Mammary epithelial cell (primary cell): ENCODE measurements at regions not wholly inside any gene's neighbourhood (a gene's known extent, or its start where the extent isn't known, plus 50 kb on each side); places are given as distances from the start of the nearest gene placed in this dataset.

ENCODE experiments used
- CTCF ChIP-seq, 2 donors: IDR thresholded peaks in 1 of 2; conservative IDR thresholded peaks in 1 of 2; 2 replicates each; pipeline ENCODE4 v1.5.1; 2011 to 2012; ENCODE audit warnings: inconsistent platforms in 2 of 2, low read length in 2 of 2, mild to moderate bottlenecking in 2 of 2, control low read depth in 1 of 2, low read depth in 1 of 2; ENCODE audit not compliant: insufficient read depth in 1 of 2; ENCODE audit errors: extremely low read depth in 1 of 2
- EZH2 ChIP-seq: IDR thresholded peaks from 2 replicates; pipeline ENCODE4 v1.6.1; 2012; ENCODE audit warnings: low read length, inconsistent platforms, borderline replicate concordance

- TF ChIP-seq CTCF (conservative IDR thresholded peaks at IDR 0.05 in 1 of 2, IDR thresholded peaks at IDR 0.05 in 1 of 2; ENCODE audit: extremely low read depth in 1 of 2, insufficient read depth in 1 of 2, low read depth in 1 of 2, low read length in 2 of 2) (no peak), EZH2 (no peak)
Observed at GRCh38 chr2:16882706-16883105, 217.1 kb upstream of the CYRIA start.
